ENCODE measurements at regions not wholly inside any gene's neighbourhood (a gene's known extent, or its start where the extent isn't known, plus 50 kb on each side); places are given as distances from the start of the nearest gene placed in this dataset.

DNA sequence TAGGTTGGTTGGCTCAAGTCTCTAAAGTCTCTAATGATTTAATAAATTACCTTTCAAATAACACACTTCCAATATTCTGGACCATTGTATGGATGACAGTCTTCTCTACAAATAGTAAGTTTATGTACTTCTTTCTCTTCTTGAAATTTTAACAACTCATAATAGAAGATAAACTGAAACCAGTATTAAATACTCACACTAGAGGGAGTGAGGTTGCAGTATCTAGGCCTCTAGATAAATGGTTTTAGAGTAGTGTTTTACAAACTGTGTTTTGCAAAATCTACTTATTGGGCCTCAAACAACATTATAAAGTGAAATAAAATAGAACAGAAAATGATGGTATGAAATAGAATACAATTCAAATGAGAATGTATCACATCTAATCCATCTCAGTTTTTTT is 479.9 kb upstream of the BRINP3 start:
- TF ChIP-seq YY1 (IDR thresholded peaks at IDR 0.05; ENCODE audit: insufficient read depth, insufficient read length) = no peak
- no peak for TF ChIP-seq ZNF274 (IDR thresholded peaks at IDR 0.05; ENCODE audit: low read depth, low read length)
- TF ChIP-seq SUZ12 (IDR thresholded peaks at IDR 0.05; ENCODE audit: extremely low read depth, insufficient read depth, insufficient read length) = no peak

Data from NT2/D1 (cell line).